ENCODE measurements at regions not wholly inside any gene's neighbourhood (a gene's known extent, or its start where the extent isn't known, plus 50 kb on each side); places are given as distances from the start of the nearest gene placed in this dataset.

- ChIA-PET CTCF (no interaction called here), POLR2A (no interaction called here)
These were observed 528.3 kb downstream of the EFNB2 start for GRCh38 chr13:106007156-106007555.

GRCh38 chr13:106003651-106004050 lies 531.8 kb downstream of the EFNB2 start:
- Histone ChIP-seq H3K36me3 (ENCODE audit: control insufficient read depth in 2 of 2, insufficient read depth in 1 of 2, low read length in 2 of 2) (no peaks in the 10 kb centered on the region), H3K27ac (ENCODE audit: extremely low read depth, low read depth, low read length) (no peak overlapping the region), H3K4me3 (ENCODE audit: low read depth, low read length) (no peak overlapping the region), H3K4me1 (ENCODE audit: control insufficient read depth, insufficient read depth, low read length) (no peaks in the 10 kb centered on the region), H3K9me3 (ENCODE audit: control insufficient read depth, insufficient read depth, low read depth, low read length) (no peaks in the 10 kb centered on the region)
- TF ChIP-seq ZNF362 (tag by site-specific recombination; IDR thresholded peaks at IDR 0.05) (no peak), ZNF561 (tag by site-specific recombination; IDR thresholded peaks at IDR 0.05; ENCODE audit: borderline replicate concordance) (no peak), ZNF211 (tag by site-specific recombination; IDR thresholded peaks at IDR 0.05; ENCODE audit: low read depth) (no peak), ZNF175 (tag by site-specific recombination; IDR thresholded peaks at IDR 0.05) (no peak)
- ChIA-PET CTCF (interaction anchor here (0.5 kb wide), 1 partner anchor 302 kb away, joined by 3 read pairs; no protein-coding TSS in a partner anchor), POLR2A (no interaction called here)

More at GRCh38 chr13:106007156-106007555, 528.3 kb downstream of the EFNB2 start:
- Histone ChIP-seq H3K4me3 (ENCODE audit: low read depth, low read length) (no peak overlapping the region), H3K27ac (ENCODE audit: extremely low read depth, low read depth, low read length) (no peak overlapping the region), H3K4me1 (ENCODE audit: control insufficient read depth, insufficient read depth, low read length) (no peaks in the 10 kb centered on the region), H3K36me3 (ENCODE audit: control insufficient read depth in 2 of 2, insufficient read depth in 1 of 2, low read length in 2 of 2) (no peaks in the 10 kb centered on the region), H3K9me3 (ENCODE audit: control insufficient read depth, insufficient read depth, low read depth, low read length) (no peaks in the 10 kb centered on the region)
- no peak for TF ChIP-seq ZNF548 (tag by site-specific recombination; IDR thresholded peaks at IDR 0.05)
- TF ChIP-seq ZNF19 (tag by site-specific recombination; IDR thresholded peaks at IDR 0.05; ENCODE audit: low read depth), result no peak
- TF ChIP-seq ZNF473 (tag by site-specific recombination; IDR thresholded peaks at IDR 0.05), result no peak
- TF ChIP-seq, protein P1, sequence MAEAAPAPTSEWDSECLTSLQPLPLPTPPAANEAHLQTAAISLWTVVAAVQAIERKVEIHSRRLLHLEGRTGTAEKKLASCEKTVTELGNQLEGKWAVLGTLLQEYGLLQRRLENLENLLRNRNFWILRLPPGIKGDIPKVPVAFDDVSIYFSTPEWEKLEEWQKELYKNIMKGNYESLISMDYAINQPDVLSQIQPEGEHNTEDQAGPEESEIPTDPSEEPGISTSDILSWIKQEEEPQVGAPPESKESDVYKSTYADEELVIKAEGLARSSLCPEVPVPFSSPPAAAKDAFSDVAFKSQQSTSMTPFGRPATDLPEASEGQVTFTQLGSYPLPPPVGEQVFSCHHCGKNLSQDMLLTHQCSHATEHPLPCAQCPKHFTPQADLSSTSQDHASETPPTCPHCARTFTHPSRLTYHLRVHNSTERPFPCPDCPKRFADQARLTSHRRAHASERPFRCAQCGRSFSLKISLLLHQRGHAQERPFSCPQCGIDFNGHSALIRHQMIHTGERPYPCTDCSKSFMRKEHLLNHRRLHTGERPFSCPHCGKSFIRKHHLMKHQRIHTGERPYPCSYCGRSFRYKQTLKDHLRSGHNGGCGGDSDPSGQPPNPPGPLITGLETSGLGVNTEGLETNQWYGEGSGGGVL (tag by site-specific recombination; IDR thresholded peaks at IDR 0.05), result no peak
- no peak for TF ChIP-seq ZNF324 (tag by site-specific recombination; IDR thresholded peaks at IDR 0.05)
- no peak for TF ChIP-seq KLF7 (tag by site-specific recombination; IDR thresholded peaks at IDR 0.05; ENCODE audit: borderline replicate concordance)
- TF ChIP-seq ZNF488 (tag by site-specific recombination; IDR thresholded peaks at IDR 0.05), result no peak
- TF ChIP-seq ZFHX2 (tag by site-specific recombination; conservative IDR thresholded peaks at IDR 0.05), result no peak
- no peak for TF ChIP-seq ZNF670 (tag by site-specific recombination; IDR thresholded peaks at IDR 0.05; ENCODE audit: low read depth)
- TF ChIP-seq ZNF202 (tag by site-specific recombination; IDR thresholded peaks at IDR 0.05; ENCODE audit: borderline replicate concordance), result no peak

DNA sequence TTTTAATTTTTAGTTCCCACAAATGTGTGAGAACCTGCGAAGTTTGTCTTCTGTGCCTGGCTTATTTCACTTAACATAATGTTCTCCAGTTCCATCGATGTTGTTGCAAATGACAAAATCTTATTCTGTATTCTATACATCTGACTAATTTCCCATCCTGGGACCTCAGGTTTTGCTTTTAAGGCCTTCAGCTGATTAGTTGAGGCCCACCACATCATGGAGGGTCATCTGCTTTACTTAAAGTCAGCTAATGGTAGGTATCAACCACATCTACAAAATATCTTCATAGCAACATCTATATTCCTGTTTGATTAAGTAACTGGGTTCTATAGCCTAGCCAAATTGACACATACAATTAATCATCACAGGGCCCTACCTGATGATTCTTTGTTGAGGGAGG lies 534.0 kb downstream of the EFNB2 start:
- CTCF ChIA-PET, result no interaction called here
- no peak overlapping the region for H3K27ac ChIP-seq (ENCODE audit: extremely low read depth, low read depth, low read length)
- no peaks in the 10 kb centered on the region for H3K36me3 ChIP-seq (ENCODE audit: control insufficient read depth in 2 of 2, insufficient read depth in 1 of 2, low read length in 2 of 2)
- TF ChIP-seq ZNF555 (tag by site-specific recombination; conservative IDR thresholded peaks at IDR 0.05), result no peak
- TF ChIP-seq ZNF10 (tag by site-specific recombination; IDR thresholded peaks at IDR 0.05), result peak; percentile 86
- H3K4me1 ChIP-seq (ENCODE audit: control insufficient read depth, insufficient read depth, low read length), result no peaks in the 10 kb centered on the region
- H3K9me3 ChIP-seq (ENCODE audit: control insufficient read depth, insufficient read depth, low read depth, low read length), result no peaks in the 10 kb centered on the region
- POLR2A ChIA-PET, result no interaction called here
- no peak overlapping the region for H3K4me3 ChIP-seq (ENCODE audit: low read depth, low read length)
